Neural cell (in vitro differentiated cells): ENCODE measurements at regions not wholly inside any gene's neighbourhood (a gene's known extent, or its start where the extent isn't known, plus 50 kb on each side); places are given as distances from the start of the nearest gene placed in this dataset.

Experiments
- CTCF ChIP-seq: fragments of 450-650 bp; IDR thresholded peaks from 2 replicates; pipeline ENCODE4 v1.5.1; 2014; ENCODE audit warnings: antibody characterized with exemption, mild to moderate bottlenecking, moderate library complexity; ENCODE audit not compliant: poor library complexity, severe bottlenecking
- EZH2 ChIP-seq: fragments of 200-600, 300-800 bp; shearing (Covaris generic), sonication (generic); IDR thresholded peaks from 2 replicates; pipeline ENCODE4 v1.6.1; 2014; ENCODE audit warnings: antibody characterized with exemption, low read length, borderline replicate concordance, mild to moderate bottlenecking; ENCODE audit not compliant: insufficient read depth, poor library complexity, severe bottlenecking
- MXI1 ChIP-seq: fragments of 450-650 bp; conservative IDR thresholded peaks from 2 replicates; pipeline ENCODE4 v1.6.1; 2014; ENCODE audit warnings: antibody characterized with exemption, mild to moderate bottlenecking; ENCODE audit not compliant: poor library complexity, severe bottlenecking
- TAF1 ChIP-seq: IDR thresholded peaks from 2 replicates; pipeline ENCODE4 v1.6.1; 2012; ENCODE audit warnings: low read depth

- TF ChIP-seq CTCF (no peak), EZH2 (no peak), MXI1 (no peak), TAF1 (no peak)
These were observed 660.0 kb upstream of the POU3F4 start for GRCh38 chrX:82848111-82848510.
